GM18867 (cell line): ENCODE measurements at regions not wholly inside any gene's neighbourhood (a gene's known extent, or its start where the extent isn't known, plus 50 kb on each side); places are given as distances from the start of the nearest gene placed in this dataset.
"Not testable (repeated sequence)": the region's sequence is repeated elsewhere in the genome, so short reads cannot be mapped to it uniquely, and the experiment has no call there.

Experiments
- ATAC-seq: cut with Tn5 transposase; IDR thresholded peaks from one replicate; pipeline ENCODE4 v1.9.1; 2021; ENCODE audit warnings: mild to moderate bottlenecking, moderate library complexity; ENCODE audit not compliant: unreplicated experiment

GRCh38 chr9:71632776-71633175 lies 135.5 kb downstream of the CEMIP2 start:
- no peak for ATAC-seq

DNA sequence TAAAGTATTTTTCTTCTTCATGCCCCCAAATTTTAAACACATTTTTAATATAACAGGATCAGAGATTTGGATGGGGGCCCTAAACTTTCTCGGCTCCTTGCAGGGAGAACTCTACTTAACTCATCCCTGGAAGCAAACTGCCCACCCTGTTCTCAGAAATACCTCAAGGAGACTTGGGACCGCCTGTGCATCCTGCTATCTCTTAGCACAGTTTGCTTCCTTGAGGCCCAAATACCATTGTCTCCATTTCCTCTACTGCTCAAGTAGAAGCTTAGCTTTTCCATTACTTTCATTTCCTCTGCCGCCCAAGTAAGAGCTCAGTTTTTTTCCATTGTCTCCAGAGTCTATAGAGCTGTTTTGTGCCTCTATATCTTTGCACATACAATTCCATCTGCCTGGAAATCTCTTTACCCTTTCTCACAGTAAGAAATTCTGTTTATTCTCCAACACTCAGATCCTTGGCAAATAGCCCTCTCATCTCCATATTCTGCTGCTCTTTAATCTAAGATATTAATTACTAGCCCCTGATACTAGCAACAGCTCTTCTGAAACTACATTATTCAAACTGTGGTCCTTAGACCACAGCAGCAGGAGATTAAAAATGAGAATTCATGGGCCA lies 137.8 kb downstream of the CEMIP2 start:
- no peak for ATAC-seq

- ATAC-seq, result no peak
These were observed 138.6 kb downstream of the CEMIP2 start for GRCh38 chr9:71629578-71630215.

- no peak for ATAC-seq
These were observed 140.1 kb downstream of the CEMIP2 start for GRCh38 chr9:71628247-71628646.

DNA sequence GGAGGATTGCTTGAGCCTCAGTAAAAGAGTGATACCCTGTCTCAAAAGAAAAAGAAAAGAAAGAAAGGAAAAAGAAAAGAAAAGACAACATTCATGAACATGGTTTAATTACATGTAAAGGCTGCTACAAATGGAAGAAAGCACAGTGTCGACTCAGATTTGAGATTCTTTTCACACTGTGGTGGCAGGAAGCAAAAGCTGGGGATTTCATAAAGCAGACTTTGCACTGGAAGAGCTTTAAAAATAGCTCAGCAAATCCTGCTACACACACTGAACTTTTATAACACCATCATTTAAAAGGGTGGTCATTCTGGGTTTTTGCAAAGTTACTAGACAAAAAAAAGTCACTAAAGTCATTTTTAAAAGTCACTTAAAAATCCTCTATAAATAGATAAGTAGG lies 140.8 kb downstream of the CEMIP2 start:
- no peak for ATAC-seq

GRCh38 chr9:71626395-71626794 lies 141.9 kb downstream of the CEMIP2 start:
- no peak for ATAC-seq

- no peak for ATAC-seq
These were observed 143.6 kb downstream of the CEMIP2 start for GRCh38 chr9:71624728-71625127.

DNA sequence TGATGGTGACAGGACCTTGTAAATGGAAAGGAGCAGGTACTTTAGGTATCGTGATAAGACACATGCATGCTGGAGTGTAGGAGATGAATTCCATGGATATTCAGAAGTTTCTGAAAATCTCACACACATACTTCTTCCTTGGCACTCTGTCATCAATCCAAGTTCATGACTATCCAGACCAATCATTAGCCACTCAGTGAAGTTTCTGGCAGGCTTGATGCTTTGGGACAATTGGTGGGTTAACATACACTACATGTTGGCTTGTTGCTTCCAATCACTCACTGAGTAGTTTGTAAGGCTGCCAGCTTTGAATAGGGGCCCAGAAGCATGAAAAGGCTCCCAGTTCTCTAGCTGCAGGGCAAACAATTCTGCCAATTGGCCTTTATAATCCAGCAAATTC lies 147.6 kb downstream of the CEMIP2 start:
- no peak for ATAC-seq

DNA sequence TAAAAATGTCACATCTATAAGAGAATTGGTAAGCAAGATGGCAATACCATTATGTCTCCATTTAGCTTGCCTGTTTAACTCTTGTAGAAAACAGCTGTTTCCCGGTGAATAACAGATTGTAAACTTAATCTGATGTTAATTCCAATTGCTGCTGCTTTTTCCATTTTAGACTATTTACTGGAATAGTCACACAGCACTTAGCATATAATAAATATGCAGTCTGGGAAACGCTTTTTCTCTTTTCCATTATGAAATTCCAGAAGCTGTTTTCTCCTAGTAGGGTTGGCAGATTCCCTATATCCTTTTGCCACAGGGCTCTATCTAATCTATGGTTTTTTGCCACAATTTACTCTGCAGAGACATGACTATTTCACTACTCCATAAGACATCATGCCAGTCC lies 148.0 kb downstream of the CEMIP2 start:
- ATAC-seq, result no peak

DNA sequence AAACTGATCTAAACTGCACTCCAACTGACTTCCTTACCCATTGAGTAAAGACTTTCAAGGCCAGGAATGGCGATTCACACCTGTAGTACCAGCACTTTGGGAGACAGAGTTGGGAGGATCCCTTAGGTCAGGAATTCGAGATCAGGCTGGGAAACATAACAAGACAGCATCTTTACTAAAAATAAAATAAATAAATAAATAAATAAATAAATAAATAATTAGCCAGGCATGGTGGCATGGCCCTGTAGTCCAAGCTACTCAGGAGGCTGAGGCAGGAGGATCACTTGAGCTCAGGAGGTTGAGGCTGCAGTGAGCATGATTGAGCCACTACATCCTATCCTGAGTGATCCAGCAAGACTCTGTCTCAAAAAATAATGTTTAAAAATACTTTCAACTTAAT lies 148.4 kb downstream of the CEMIP2 start:
- no peak for ATAC-seq

- ATAC-seq, result no peak
These were observed 153.8 kb downstream of the CEMIP2 start for GRCh38 chr9:71614409-71615010.

DNA sequence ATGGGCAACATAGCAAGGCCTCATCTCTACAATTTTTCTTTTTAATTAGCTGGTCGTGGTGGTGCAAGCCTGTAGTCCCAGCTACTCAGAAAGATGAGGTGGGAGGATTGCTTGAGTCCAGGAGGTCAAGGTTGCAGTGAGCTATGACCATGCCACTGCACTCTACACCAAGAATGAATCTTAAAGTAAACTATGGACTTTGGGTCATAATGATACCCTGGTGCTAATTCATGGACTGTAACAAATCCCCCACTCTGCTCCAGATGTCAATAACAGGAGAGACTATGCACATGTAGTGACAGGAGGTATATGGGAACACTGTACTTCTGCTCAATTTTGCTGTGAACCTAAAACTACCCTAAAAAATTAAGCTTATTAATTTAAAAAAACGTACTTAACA lies 155.4 kb downstream of the CEMIP2 start:
- ATAC-seq, result no peak

DNA sequence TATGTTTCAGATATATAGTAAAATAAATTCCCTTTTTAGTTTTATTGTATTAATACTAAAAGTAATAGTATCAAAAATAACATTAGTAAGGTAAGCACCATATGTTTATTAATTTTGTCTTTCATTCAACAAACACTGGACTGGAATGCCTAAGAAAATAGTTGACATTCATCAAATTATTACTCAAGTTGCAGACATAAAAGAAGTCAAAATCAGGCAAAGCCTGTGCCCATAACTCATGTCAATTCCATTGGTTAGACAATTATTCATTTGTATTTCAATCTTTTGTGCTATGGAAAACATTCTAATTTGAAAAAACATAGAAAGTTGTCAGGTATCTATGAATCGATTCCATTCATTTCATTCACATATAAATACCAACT lies 158.9 kb downstream of the CEMIP2 start:
- no peak for ATAC-seq

DNA sequence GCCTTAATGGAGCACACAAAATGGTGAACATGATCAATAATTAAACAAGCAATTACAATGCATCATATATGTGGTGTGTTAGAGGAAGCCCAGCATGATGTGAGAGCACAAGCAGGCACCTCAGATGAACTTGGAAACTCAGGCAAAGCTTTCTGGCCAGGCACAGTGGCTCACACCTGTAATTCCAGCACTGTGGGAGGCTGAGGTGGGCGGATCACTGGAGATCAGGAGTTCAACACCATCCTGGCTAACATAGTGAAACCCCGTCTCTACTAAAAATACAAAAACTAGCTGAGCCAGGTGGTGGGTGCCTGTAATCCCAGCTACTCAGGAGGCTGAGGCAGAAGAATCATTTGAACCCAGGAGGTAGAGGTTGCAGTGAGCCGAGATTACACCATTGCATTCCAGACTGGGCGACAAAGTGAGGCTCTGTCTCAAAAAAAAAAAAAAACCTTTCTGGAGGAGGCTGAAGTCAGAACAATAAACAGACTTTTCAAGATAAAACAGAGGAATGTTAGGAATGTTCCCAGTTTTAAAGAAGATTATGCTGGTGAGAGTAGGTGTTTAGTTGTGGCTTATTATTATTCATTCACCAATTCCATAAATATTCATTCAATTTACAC lies 159.4 kb downstream of the CEMIP2 start:
- ATAC-seq, result no peak

DNA sequence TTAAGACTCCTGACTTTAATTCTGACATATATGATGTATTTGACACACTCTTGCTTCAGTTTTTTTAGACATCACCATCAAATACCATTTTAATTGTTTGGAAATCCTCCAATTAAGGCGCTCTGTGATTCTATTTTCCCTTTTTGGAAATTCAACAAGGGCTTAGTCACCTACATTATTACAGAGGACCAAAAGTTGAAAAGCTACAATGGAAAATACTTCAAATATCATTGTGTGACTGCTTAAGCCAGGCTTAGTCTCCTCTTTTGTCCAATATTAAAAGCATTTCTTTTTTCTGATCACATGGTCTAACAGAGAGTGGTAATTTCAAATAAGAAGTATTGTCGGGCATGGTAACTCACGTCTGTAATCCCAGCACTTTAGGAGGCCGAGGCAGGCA lies 160.3 kb downstream of the CEMIP2 start:
- no peak for ATAC-seq

DNA sequence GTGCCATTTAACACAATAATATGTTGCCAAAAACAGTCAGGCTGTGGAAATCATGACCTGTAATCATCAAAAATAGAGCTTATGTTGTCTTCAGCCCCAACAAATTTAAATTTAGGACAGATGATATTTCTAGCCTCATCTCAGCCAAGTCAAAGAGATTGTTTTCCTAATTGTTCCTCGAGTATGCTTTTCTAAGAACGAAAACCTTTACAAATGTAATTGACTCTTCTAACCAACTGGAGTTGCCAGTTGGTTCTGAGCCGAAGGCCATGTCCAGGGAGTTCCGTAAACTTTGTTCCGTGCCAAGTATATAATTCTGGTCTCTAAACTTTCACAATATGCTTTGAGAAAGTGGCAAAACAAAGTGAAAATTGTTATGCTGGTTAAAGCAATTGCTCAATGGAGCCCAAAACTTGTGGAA lies 160.8 kb downstream of the CEMIP2 start:
- ATAC-seq, result no peak

- peak; percentile 94 for ATAC-seq
These were observed 163.9 kb downstream of the CEMIP2 start for GRCh38 chr9:71604197-71605063.

- ATAC-seq, result peak; percentile 73
These were observed 165.7 kb downstream of the CEMIP2 start for GRCh38 chr9:71602652-71603051.

DNA sequence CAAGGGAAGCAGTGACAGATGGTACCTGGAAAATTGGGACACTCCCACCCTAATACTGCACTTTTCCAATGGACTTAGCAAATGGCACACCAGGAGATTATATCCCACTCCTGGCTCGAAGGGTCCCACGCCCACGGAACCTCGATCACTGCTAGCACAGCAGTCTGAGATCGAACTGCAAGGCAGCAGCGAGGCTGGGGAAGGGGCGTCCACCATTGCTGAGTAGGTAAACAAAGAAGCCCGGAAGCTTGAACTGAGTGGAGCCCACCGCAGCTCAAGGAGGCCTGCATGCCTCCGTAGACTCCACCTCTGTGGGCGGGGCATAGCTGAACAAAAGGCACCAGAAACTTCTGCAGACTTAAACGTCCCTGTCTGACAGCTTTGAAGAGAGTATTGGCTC lies 172.6 kb downstream of the CEMIP2 start:
- ATAC-seq, result not testable (repeated sequence)

- ATAC-seq, result no peak
These were observed 173.8 kb downstream of the CEMIP2 start for GRCh38 chr9:71594541-71594940.

GRCh38 chr9:71592400-71592799 lies 175.9 kb downstream of the CEMIP2 start:
- no peak for ATAC-seq
